Uterus (tissue), 2 donors: ENCODE measurements at regions not wholly inside any gene's neighbourhood (a gene's known extent, or its start where the extent isn't known, plus 50 kb on each side); places are given as distances from the start of the nearest gene placed in this dataset.

Experiments used
- CTCF ChIP-seq, 4 experiments: fragments of 200-600 bp in 2 of 4; fragments of 450-650 bp in 2 of 4; sonication (generic) in 2 of 4; IDR thresholded peaks; one replicate each; pipeline ENCODE4 v1.5.1; 2016 to 2019; ENCODE audit warnings: antibody characterized with exemption in 4 of 4, mild to moderate bottlenecking in 2 of 4, moderate library complexity in 1 of 4
- POLR2A ChIP-seq, 2 donors: fragments of 450-650 bp; IDR thresholded peaks; one replicate each; pipeline ENCODE4 v1.6.1; 2016; ENCODE audit warnings: antibody characterized with exemption in 2 of 2, mild to moderate bottlenecking in 1 of 2, moderate library complexity in 1 of 2

GRCh38 chr1:55981010-55981650 is 598.2 kb downstream of the PLPP3 start:
- TF ChIP-seq CTCF (IDR thresholded peaks at IDR 0.05) = no peak
- no peak for TF ChIP-seq POLR2A (IDR thresholded peaks at IDR 0.05)
